ENCODE measurements at regions not wholly inside any gene's neighbourhood (a gene's known extent, or its start where the extent isn't known, plus 50 kb on each side); places are given as distances from the start of the nearest gene placed in this dataset.

GRCh38 chr18:34592481-34592880 is 117.6 kb upstream of the DTNA start:
- 18 to 31% (median 21%) methylated on average over 3 of the region's 3 CpGs for WGBS, 3 donors
- H3K27ac ChIP-seq: peak overlapping the region; percentile 83
- H3K4me3 ChIP-seq: peak overlapping the region; percentile 59
- intact Hi-C loops (cut with DNase I): loop anchor here in 1 of 2 donors (5.0 kb wide), 1 partner anchor 100 kb away; no protein-coding TSS in a partner anchor
- no peaks in the 10 kb centered on the region for H3K27me3 ChIP-seq (ENCODE audit: insufficient read depth in 3 of 3, low read length in 2 of 3)
- peaks cover 28% of the 10 kb centered on the region for H3K4me1 ChIP-seq
- ATAC-seq (no peak), DNase-seq (no peak)
- no peaks in the 10 kb centered on the region for H3K9me3 ChIP-seq
- H3K36me3 ChIP-seq (ENCODE audit: insufficient read depth in 1 of 2, low read depth in 1 of 2): no peaks in the 10 kb centered on the region
- no peak for TF ChIP-seq CTCF (IDR thresholded peaks at IDR 0.05)

- DNase-seq (peak; percentile 72 to 85), ATAC-seq (peak; percentile 85 to 95 (median 88))
- Histone ChIP-seq H3K36me3 (ENCODE audit: insufficient read depth in 1 of 2, low read depth in 1 of 2) (no peaks in the 10 kb centered on the region), H3K27ac (peak overlapping the region; percentile 83), H3K4me3 (peak overlapping the region; percentile 59), H3K9me3 (no peaks in the 10 kb centered on the region), H3K4me1 (peaks cover 25% of the 10 kb centered on the region), H3K27me3 (ENCODE audit: insufficient read depth in 3 of 3, low read length in 2 of 3) (no peaks in the 10 kb centered on the region)
- intact Hi-C loops (cut with DNase I): loop anchor here in 1 of 2 donors (5.0 kb wide), 1 partner anchor 101 kb away; no protein-coding TSS in a partner anchor
- WGBS, 3 donors: 3 to 6% (median 4%) methylated on average over 8 of the region's 8 CpGs
- no peak for TF ChIP-seq CTCF (IDR thresholded peaks at IDR 0.05)
These were observed 117.1 kb upstream of the DTNA start for GRCh38 chr18:34592961-34593382.

GRCh38 chr18:34594266-34594665 is 115.8 kb upstream of the DTNA start:
- ATAC-seq (no peak), DNase-seq (no peak)
- intact Hi-C loops (cut with DNase I): loop anchor here in 1 of 2 donors (5.0 kb wide), 1 partner anchor 102 kb away; no protein-coding TSS in a partner anchor
- peak overlapping the region; percentile 59 for H3K4me3 ChIP-seq
- no peaks in the 10 kb centered on the region for H3K9me3 ChIP-seq
- H3K36me3 ChIP-seq (ENCODE audit: insufficient read depth in 1 of 2, low read depth in 1 of 2): no peaks in the 10 kb centered on the region
- no peaks in the 10 kb centered on the region for H3K27me3 ChIP-seq (ENCODE audit: insufficient read depth in 3 of 3, low read length in 2 of 3)
- H3K4me1 ChIP-seq: peaks cover 25% of the 10 kb centered on the region
- no peak for TF ChIP-seq CTCF (IDR thresholded peaks at IDR 0.05)
- H3K27ac ChIP-seq: peak overlapping the region; percentile 83
- 22 to 30% (median 28%) methylated on average over 1 of the region's 1 CpG for WGBS, 3 donors

GRCh38 chr18:34595690-34596089 is 114.4 kb upstream of the DTNA start:
- Histone ChIP-seq H3K27ac (peak overlapping the region; percentile 83), H3K36me3 (ENCODE audit: insufficient read depth in 1 of 2, low read depth in 1 of 2) (no peaks in the 10 kb centered on the region), H3K4me1 (peaks cover 21% of the 10 kb centered on the region), H3K9me3 (no peaks in the 10 kb centered on the region), H3K27me3 (ENCODE audit: insufficient read depth in 3 of 3, low read length in 2 of 3) (no peaks in the 10 kb centered on the region), H3K4me3 (peak overlapping the region; percentile 59)
- ATAC-seq (peak; percentile 48 to 70 (median 56)), DNase-seq (no peak)
- TF ChIP-seq CTCF (IDR thresholded peaks at IDR 0.05): peak; percentile 55
- intact Hi-C loops (cut with DNase I): loop anchor here (1.0 to 5.0 kb wide), 3 partner anchors 47 to 193 kb away; no protein-coding TSS in a partner anchor
- WGBS, 3 donors: 22 to 29% (median 23%) methylated on average over 2 of the region's 2 CpGs

Measured in psoas muscle (tissue), 7 donors.